ENCODE measurements at regions not wholly inside any gene's neighbourhood (a gene's known extent, or its start where the extent isn't known, plus 50 kb on each side); places are given as distances from the start of the nearest gene placed in this dataset.

GRCh38 chr4:157854819-157855218 is 318.0 kb downstream of the GASK1B start:
- DNase-seq = no peak

- DNase-seq = no peak
Measured at GRCh38 chr4:157840648-157841047, 332.2 kb downstream of the GASK1B start.

- no peak for DNase-seq
Measured at GRCh38 chr4:157840034-157840433, 332.8 kb downstream of the GASK1B start.

DNA sequence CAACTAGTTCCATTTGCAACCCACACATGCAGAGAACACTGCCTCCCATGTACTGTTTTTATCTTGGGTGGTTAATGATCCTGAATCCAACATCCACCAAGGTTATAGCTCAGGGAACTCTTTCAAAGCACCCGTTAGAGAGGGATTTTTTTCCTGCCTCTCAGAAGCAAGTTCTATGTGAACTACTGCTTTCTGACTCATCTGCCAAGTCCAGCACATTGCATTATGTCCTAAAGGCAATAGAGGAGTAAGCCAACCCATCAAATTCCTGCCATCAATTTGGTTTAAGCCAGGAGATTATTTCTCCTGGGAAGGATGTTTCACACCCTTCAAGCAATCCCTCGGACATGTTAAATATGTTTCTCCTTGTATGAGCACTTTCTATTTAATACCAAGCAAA is 334.5 kb downstream of the GASK1B start:
- DNase-seq = no peak

DNA sequence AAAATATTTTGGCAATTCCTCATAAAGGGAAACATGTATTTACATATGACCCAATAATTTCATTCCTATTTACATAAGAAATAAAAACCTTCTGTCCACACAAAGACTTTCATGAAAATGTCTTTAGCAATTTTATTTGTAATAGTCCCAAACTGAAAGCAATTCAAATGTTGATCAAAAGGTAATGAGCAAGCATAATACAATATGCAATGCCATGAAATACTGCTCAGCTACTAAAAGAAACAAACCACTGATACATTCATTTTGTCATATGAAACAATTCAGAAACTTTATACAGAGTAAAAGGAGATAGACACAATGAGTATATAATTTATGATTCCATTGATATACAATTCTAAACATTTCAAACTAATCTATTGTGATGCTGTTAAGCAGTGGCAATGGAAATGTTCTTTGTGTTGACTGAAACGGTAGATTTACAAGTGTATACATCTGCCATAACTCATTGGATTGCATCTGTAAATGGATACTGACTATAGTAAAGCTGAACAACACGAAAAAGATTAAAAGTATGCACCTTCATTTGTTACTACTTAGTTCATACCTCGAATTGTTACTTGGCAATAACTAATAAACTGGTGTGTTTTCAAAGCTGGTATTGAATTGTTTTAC is 335.6 kb downstream of the GASK1B start:
- DNase-seq = no peak

DNA sequence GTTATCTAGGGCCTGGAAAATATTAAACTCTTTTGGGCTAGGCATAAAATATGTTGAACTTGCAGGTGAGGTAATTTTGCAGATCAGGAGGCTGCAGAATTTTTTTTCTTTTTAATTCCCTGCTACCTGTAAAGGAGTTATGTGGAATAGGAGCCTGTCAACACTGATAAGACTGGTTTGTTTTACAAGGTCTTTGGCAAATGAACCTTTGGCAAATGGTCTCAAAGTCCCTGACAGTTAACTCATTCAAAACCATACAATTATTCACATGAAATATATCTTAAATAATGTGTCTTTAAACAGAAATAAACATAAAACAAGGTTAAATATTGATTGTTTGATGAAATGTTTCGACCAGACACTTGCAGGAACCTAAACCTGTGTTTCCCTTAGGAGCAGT is 340.2 kb downstream of the GASK1B start:
- DNase-seq = no peak

DNA sequence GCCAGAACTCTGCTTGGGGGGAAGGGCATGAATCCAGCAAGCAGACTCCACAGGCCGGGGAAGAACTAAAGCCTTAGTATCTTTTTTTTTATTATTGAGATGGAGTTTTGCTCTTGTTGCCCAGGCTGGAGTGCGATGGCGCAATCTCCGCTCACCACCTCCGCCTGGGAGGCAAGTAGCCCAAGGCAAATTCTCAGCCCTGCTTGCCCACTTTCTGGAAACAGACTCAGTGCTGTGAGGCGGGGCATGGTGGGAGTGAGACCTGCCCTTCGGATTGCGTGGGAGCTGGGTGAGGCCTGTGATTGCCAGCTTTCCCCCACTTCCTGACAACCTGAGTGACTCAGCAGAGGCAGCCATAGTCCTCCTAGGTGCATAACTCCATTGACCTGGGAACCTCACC is 348.8 kb downstream of the GASK1B start:
- DNase-seq = no peak

GRCh38 chr4:157821814-157822213 is 351.0 kb downstream of the GASK1B start:
- DNase-seq = no peak

DNA sequence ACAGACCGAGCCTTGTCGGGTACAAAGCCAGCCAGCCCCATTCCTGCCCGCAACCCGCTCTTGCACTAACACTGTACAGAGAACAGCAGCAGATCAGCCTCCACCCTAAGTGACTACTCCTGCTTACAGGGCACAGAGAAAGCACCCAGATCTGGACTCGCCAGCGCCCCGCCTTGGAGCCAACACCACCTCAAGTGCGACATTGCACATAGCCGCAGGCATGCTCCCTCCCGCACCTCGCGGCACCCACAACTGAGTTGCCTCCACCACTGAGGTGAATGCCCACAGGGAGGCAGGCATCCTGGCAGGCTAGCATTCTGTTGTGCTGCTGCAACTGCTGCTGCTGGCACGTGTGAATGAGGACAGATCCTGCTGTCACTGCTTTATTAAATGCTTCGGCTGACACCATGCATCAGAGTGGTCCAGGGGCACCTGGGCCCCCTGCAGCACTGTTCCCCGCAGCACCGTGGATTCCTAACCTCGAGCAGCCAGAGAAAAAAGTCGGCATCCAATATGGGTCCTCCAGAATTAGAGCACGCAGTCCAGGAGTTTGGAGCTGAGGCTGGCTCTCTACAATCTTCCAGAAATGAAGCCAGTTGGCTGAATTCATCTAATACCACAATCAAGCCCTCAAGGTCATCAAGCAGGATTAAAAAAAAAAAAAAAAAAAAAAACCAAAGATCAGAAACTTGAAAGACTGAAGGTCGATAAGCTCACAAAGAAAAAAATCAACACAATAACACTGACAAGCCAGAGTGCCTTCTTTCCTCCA is 352.9 kb downstream of the GASK1B start:
- DNase-seq = peak; percentile 36

DNA sequence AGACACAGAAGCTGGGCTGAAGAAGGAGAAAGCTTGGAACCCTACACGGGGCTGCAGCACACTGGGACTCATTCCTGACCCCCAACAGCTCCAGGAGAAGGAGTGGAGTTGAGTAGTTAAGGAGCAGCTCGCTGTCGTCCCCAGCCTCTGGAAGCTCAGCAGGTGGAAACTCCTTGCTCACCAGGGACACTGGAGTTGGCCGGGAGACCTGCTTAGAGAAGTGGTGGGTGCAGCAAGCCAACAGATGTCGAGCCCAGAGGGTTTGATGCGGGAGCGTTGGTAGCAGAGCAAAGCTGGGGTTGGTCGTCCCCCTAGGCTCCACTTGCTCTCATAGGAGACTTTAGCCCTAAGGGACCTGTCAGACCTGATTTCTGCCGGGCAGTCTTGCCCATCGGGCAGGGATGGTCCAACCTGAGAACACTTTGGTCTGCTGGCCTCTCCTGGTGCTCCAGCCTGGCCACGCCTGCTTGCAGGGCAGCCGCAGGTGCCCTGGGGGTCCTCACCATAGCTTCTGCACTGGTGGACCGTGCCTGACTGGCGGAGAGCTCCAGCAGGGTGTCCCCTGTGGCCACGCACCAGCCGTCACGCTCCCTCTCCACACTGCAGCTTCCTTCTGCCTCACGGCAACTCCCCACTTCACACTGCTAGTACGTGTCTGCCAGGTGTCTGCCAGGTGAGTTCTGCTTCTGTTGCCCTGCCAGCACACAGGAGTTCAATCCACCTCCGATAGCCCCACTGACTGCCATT is 353.7 kb downstream of the GASK1B start:
- DNase-seq = peak; percentile 36

GRCh38 chr4:157810137-157810774 is 362.6 kb downstream of the GASK1B start:
- DNase-seq = no peak

- DNase-seq = no peak
Measured at GRCh38 chr4:157808796-157809383, 363.9 kb downstream of the GASK1B start.

DNA sequence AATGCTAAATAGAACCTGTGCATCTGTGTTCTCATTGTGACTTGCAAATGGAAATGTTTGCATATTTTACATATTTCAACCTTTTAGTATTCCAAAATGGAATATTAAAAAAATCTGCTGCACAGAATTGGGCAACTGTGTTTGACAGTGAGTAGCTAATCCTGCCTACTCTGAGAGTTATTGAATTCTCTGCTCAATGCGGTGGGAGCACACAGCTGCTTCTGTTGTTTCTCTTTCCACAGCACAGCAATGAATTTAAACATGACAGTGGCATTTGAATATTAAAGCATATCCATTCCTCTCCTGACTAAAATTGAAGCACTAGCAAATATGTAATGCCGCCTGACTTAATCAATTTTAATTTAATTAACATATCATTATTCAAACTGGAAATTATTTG is 366.6 kb downstream of the GASK1B start:
- no peak for DNase-seq

- no peak for DNase-seq
Measured at GRCh38 chr4:157804986-157805385, 367.8 kb downstream of the GASK1B start.

DNA sequence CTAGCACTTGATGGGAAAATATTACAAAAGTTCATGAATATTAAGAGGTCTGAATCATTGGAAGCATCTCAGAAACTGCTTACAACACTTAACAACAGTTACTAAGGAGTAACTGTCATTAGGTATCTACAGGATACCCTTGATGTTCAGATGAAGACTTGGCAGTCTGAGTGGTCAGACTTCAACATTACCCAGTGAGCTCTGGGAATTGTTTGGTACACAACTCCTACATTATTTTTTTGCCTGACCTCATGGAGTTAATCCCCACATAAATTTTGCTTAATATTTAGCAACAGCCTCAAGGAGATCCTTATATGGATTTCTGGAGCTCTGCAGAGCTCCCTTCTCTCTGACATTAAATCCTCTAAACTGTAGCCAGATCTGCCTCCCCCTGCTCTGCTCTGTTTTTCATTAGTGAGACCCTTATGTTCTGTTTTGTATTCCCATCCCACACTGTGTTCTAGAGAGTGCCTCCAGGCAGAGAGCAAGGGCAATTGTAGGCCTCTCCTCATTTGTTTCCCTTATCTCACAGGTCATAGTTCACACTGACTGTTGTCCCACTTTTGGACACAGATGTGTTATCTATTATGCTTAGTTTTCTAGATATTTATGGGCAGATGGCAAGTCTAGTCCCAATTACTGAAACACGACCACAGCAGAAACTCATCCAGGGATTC is 368.8 kb downstream of the GASK1B start:
- no peak for DNase-seq

DNA sequence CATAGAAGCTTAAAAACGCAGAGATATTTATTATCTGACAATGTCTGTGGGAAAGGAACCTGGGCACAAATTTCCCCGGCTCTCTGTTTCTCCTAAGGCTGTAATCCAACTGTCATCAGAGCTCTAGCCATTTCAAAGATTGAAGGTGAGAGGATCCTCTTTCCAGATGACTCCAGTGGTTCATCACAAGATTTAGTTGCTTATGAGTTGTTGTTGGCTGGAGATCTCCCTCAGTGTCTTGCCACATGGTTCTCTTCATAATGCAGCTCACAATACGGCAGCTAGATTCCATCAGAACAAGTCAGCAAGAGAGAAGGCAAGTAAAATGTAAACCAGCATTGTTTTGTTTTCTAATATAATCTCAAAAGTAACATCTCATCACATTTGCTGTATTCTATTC is 369.4 kb downstream of the GASK1B start:
- DNase-seq = no peak

GRCh38 chr4:157795495-157795894 is 377.3 kb downstream of the GASK1B start:
- DNase-seq = no peak

- DNase-seq = no peak
Measured at GRCh38 chr4:157792716-157793115, 380.1 kb downstream of the GASK1B start.

- DNase-seq = peak; percentile 32
Measured at GRCh38 chr4:157791236-157791635, 381.6 kb downstream of the GASK1B start.

GRCh38 chr4:157787618-157788017 is 385.2 kb downstream of the GASK1B start:
- no peak for DNase-seq

GRCh38 chr4:157781361-157781760 is 391.5 kb downstream of the GASK1B start:
- DNase-seq = no peak

- no peak for DNase-seq
Measured at GRCh38 chr4:157779081-157779480, 393.7 kb downstream of the GASK1B start.
